Activated CD4-positive, alpha-beta T cell treated with anti-CD3 and anti-CD28 coated beads for 36 hours (primary cell): ENCODE measurements at regions not wholly inside any gene's neighbourhood (a gene's known extent, or its start where the extent isn't known, plus 50 kb on each side); places are given as distances from the start of the nearest gene placed in this dataset.
"Not testable (repeated sequence)": the region's sequence is repeated elsewhere in the genome, so short reads cannot be mapped to it uniquely, and the experiment has no call there.

ENCODE experiments used
- ATAC-seq: fragments of 200-7000 bp; cut with Tn5 transposase; one replicate; pipeline ENCODE4 v1.10.0; 2021; ENCODE audit warnings: mild to moderate bottlenecking, moderate library complexity
- CTCF ChIA-PET: fragments of 350-600 bp; sonication (Branson Sonifier 250); formaldehyde crosslinking; loops from one replicate; lab custom pipeline; 2021; ENCODE audit warnings: antibody characterized with exemption; lab: Charles Lee
- POLR2A ChIA-PET: fragments of 350-600 bp; sonication (Branson Sonifier 250); formaldehyde crosslinking; loops from one replicate; lab custom pipeline; 2021; ENCODE audit warnings: antibody characterized with exemption, inconsistent platforms; lab: Charles Lee
- DNase-seq: peaks from one replicate; pipeline ENCODE4 v3.0.0-alpha.2; 2020
- H3K27ac Mint-ChIP-seq: one replicate; pipeline ENCODE4 v1.8.0; 2021; ENCODE audit warnings: mixed read lengths
- H3K27me3 Mint-ChIP-seq: one replicate; pipeline ENCODE4 v1.8.0; 2021; ENCODE audit warnings: mixed read lengths
- H3K36me3 Mint-ChIP-seq: one replicate; pipeline ENCODE4 v1.8.0; 2021; ENCODE audit warnings: low read depth, mixed read lengths
- H3K4me1 Mint-ChIP-seq: one replicate; pipeline ENCODE4 v1.8.0; 2021; ENCODE audit warnings: mixed read lengths
- H3K4me3 Mint-ChIP-seq: one replicate; pipeline ENCODE4 v1.8.0; 2021; ENCODE audit warnings: mild to moderate bottlenecking, moderate library complexity, mixed read lengths
- H3K9me3 Mint-ChIP-seq: one replicate; pipeline ENCODE4 v1.8.0; 2021; ENCODE audit warnings: low read depth, mixed read lengths
- intact Hi-C, 2 experiments: fragments of 100-400 bp; cut with DNase I in 1 of 2; cut with micrococcal nuclease in 1 of 2; formaldehyde crosslinking; loops; one replicate each; pipeline versions ENCODE4 v1.14.2 to v1.15.1; 2022 to 2024; cut with DNase I, micrococcal nuclease

GRCh38 chrX:65821721-65822496 lies 154.5 kb downstream of the MSN start:
- Mint-ChIP-seq H3K4me3 (peak overlapping the region; percentile 52), H3K9me3 (no peaks in the 10 kb centered on the region), H3K27me3 (no peaks in the 10 kb centered on the region), H3K36me3 (no peaks in the 10 kb centered on the region), H3K4me1 (peaks cover 9% of the 10 kb centered on the region), H3K27ac (peak overlapping the region; percentile 78)
- peak; percentile 58 for DNase-seq
- ChIA-PET CTCF (interaction anchor here (0.6 kb wide), 1 partner anchor 1442 kb away, joined by 3 read pairs; no protein-coding TSS in a partner anchor), POLR2A (interaction anchor here (0.7 kb wide), 1 partner anchor 95 kb away, joined by 3 read pairs; no protein-coding TSS in a partner anchor)
- ATAC-seq = peak; percentile 82
- intact Hi-C loops = loop anchor here in 1 of 2 experiments (10.0 kb wide), 1 partner anchor 227 kb away; no protein-coding TSS in a partner anchor

GRCh38 chrX:65819983-65820382 lies 152.5 kb downstream of the MSN start:
- H3K36me3 Mint-ChIP-seq, ATAC-seq, H3K4me3 Mint-ChIP-seq, H3K4me1 Mint-ChIP-seq, H3K27ac Mint-ChIP-seq, POLR2A ChIA-PET, H3K27me3 Mint-ChIP-seq, DNase-seq, CTCF ChIA-PET, H3K9me3 Mint-ChIP-seq: not testable (repeated sequence)
- intact Hi-C loops = loop anchor here in 1 of 2 experiments (10.0 kb wide), 1 partner anchor 225 kb away; no protein-coding TSS in a partner anchor

- H3K9me3 Mint-ChIP-seq = no peaks in the 10 kb centered on the region
- intact Hi-C loops = no loop called here
- no peak for DNase-seq
- no peaks in the 10 kb centered on the region for H3K4me1 Mint-ChIP-seq
- no peak for ATAC-seq
- POLR2A ChIA-PET = no interaction called here
- CTCF ChIA-PET = no interaction called here
- H3K27me3 Mint-ChIP-seq = no peaks in the 10 kb centered on the region
- H3K4me3 Mint-ChIP-seq = no peak overlapping the region
- no peaks in the 10 kb centered on the region for H3K36me3 Mint-ChIP-seq
- H3K27ac Mint-ChIP-seq = no peak overlapping the region
Measured at GRCh38 chrX:65813245-65813644, 145.8 kb downstream of the MSN start.

- DNase-seq (no peak), ATAC-seq (no peak)
- intact Hi-C loops = no loop called here
- Mint-ChIP-seq H3K4me1 (no peaks in the 10 kb centered on the region), H3K27me3 (no peaks in the 10 kb centered on the region), H3K4me3 (no peak overlapping the region), H3K9me3 (no peaks in the 10 kb centered on the region), H3K27ac (no peak overlapping the region), H3K36me3 (no peaks in the 10 kb centered on the region)
- ChIA-PET POLR2A (no interaction called here), CTCF (no interaction called here)
Measured at GRCh38 chrX:65811558-65812228, 144.2 kb downstream of the MSN start.
